ENCODE measurements at regions not wholly inside any gene's neighbourhood (a gene's known extent, or its start where the extent isn't known, plus 50 kb on each side); places are given as distances from the start of the nearest gene placed in this dataset.

- H3K27me3 ChIP-seq (ENCODE audit: insufficient read depth, low read depth, severe bottlenecking), result no peaks in the 10 kb centered on the region
Measured at GRCh38 chr2:226308986-226309385, 490.6 kb downstream of the IRS1 start.

GRCh38 chr2:226308323-226308680 lies 491.3 kb downstream of the IRS1 start:
- no peak for DNase-seq
- Histone ChIP-seq H3K27me3 (ENCODE audit: insufficient read depth, low read depth, severe bottlenecking) (no peaks in the 10 kb centered on the region), H3K36me3 (no peaks in the 10 kb centered on the region), H3K27ac (no peak overlapping the region), H3K4me3 (ENCODE audit: low read depth, low read length) (no peak overlapping the region), H3K9me3 (ENCODE audit: severe bottlenecking) (no peaks in the 10 kb centered on the region)
- no peak for TF ChIP-seq CTCF (IDR thresholded peaks at IDR 0.05; ENCODE audit: low read depth, low read length)

More at GRCh38 chr2:226308986-226309385, 490.6 kb downstream of the IRS1 start:
- no peak for DNase-seq
- H3K4me3 ChIP-seq (ENCODE audit: low read depth, low read length), result no peak overlapping the region
- no peaks in the 10 kb centered on the region for H3K9me3 ChIP-seq (ENCODE audit: severe bottlenecking)
- H3K36me3 ChIP-seq, result no peaks in the 10 kb centered on the region
- no peak overlapping the region for H3K27ac ChIP-seq
- TF ChIP-seq CTCF (IDR thresholded peaks at IDR 0.05; ENCODE audit: low read depth, low read length), result no peak

GRCh38 chr2:226307487-226308322 lies 491.9 kb downstream of the IRS1 start:
- no peaks in the 10 kb centered on the region for H3K27me3 ChIP-seq (ENCODE audit: insufficient read depth, low read depth, severe bottlenecking)
- H3K27ac ChIP-seq, result no peak overlapping the region
- no peak for TF ChIP-seq CTCF (IDR thresholded peaks at IDR 0.05; ENCODE audit: low read depth, low read length)
- H3K9me3 ChIP-seq (ENCODE audit: severe bottlenecking), result no peaks in the 10 kb centered on the region
- no peak for DNase-seq
- no peaks in the 10 kb centered on the region for H3K36me3 ChIP-seq
- no peak overlapping the region for H3K4me3 ChIP-seq (ENCODE audit: low read depth, low read length)

GRCh38 chr2:226306969-226307368 lies 492.7 kb downstream of the IRS1 start:
- Histone ChIP-seq H3K27me3 (ENCODE audit: insufficient read depth, low read depth, severe bottlenecking) (no peaks in the 10 kb centered on the region), H3K9me3 (ENCODE audit: severe bottlenecking) (no peaks in the 10 kb centered on the region), H3K36me3 (no peaks in the 10 kb centered on the region), H3K4me3 (ENCODE audit: low read depth, low read length) (no peak overlapping the region), H3K27ac (no peak overlapping the region)
- no peak for DNase-seq
- TF ChIP-seq CTCF (IDR thresholded peaks at IDR 0.05; ENCODE audit: low read depth, low read length), result no peak

- no peak for TF ChIP-seq CTCF (IDR thresholded peaks at IDR 0.05; ENCODE audit: low read depth, low read length)
- DNase-seq, result no peak
- Histone ChIP-seq H3K27ac (no peak overlapping the region), H3K9me3 (ENCODE audit: severe bottlenecking) (no peaks in the 10 kb centered on the region), H3K36me3 (no peaks in the 10 kb centered on the region), H3K27me3 (ENCODE audit: insufficient read depth, low read depth, severe bottlenecking) (no peaks in the 10 kb centered on the region), H3K4me3 (ENCODE audit: low read depth, low read length) (no peak overlapping the region)
Measured at GRCh38 chr2:226304308-226304707, 495.3 kb downstream of the IRS1 start.

- no peak overlapping the region for H3K27ac ChIP-seq
Measured at GRCh38 chr2:226303707-226304106, 495.9 kb downstream of the IRS1 start.

More at GRCh38 chr2:226303707-226304106, 495.9 kb downstream of the IRS1 start:
- no peaks in the 10 kb centered on the region for H3K27me3 ChIP-seq (ENCODE audit: insufficient read depth, low read depth, severe bottlenecking)
- no peak for TF ChIP-seq CTCF (IDR thresholded peaks at IDR 0.05; ENCODE audit: low read depth, low read length)
- H3K36me3 ChIP-seq, result no peaks in the 10 kb centered on the region
- no peak overlapping the region for H3K4me3 ChIP-seq (ENCODE audit: low read depth, low read length)
- DNase-seq, result no peak
- H3K9me3 ChIP-seq (ENCODE audit: severe bottlenecking), result no peaks in the 10 kb centered on the region

Data from WERI-Rb-1 (cell line).